ENCODE measurements at regions not wholly inside any gene's neighbourhood (a gene's known extent, or its start where the extent isn't known, plus 50 kb on each side); places are given as distances from the start of the nearest gene placed in this dataset.

GRCh38 chr2:118604371-118604770, 243.1 kb downstream of the EN1 start:
- TF ChIP-seq CTCF (conservative IDR thresholded peaks at IDR 0.05; ENCODE audit: low read depth) = no peak
- ChIA-PET CTCF (interaction anchor here (0.6 to 0.7 kb wide), 2 partner anchors 58 to 225 kb away, joined by 3 read pairs; no protein-coding TSS in a partner anchor), POLR2A (ENCODE audit: low non-redundant PET) (no interaction called here)
- no peak for DNase-seq (ENCODE audit: low spot score)
- H3K27ac ChIP-seq = no peak overlapping the region

- TF ChIP-seq CTCF (conservative IDR thresholded peaks at IDR 0.05; ENCODE audit: low read depth) = no peak
- CTCF ChIA-PET = interaction anchor here (0.6 kb wide), 1 partner anchor 251 kb away, joined by 3 read pairs; no protein-coding TSS in a partner anchor
- POLR2A ChIA-PET (ENCODE audit: low non-redundant PET) = no interaction called here
- DNase-seq (ENCODE audit: low spot score) = no peak
- no peak overlapping the region for H3K27ac ChIP-seq
Observed at GRCh38 chr2:118599141-118599540, 248.3 kb downstream of the EN1 start.

GRCh38 chr2:118596620-118597019, 250.8 kb downstream of the EN1 start:
- DNase-seq (ENCODE audit: low spot score) = no peak
- ChIA-PET CTCF (no interaction called here), POLR2A (ENCODE audit: low non-redundant PET) (no interaction called here)
- no peak overlapping the region for H3K27ac ChIP-seq
- TF ChIP-seq CTCF (conservative IDR thresholded peaks at IDR 0.05; ENCODE audit: low read depth) = no peak

- CTCF ChIA-PET = no interaction called here
- no peak overlapping the region for H3K27ac ChIP-seq
- TF ChIP-seq CTCF (conservative IDR thresholded peaks at IDR 0.05; ENCODE audit: low read depth) = no peak
- POLR2A ChIA-PET (ENCODE audit: low non-redundant PET) = no interaction called here
- DNase-seq (ENCODE audit: low spot score) = no peak
Observed at GRCh38 chr2:118593257-118593656, 254.2 kb downstream of the EN1 start.

GRCh38 chr2:118591223-118591622, 256.2 kb downstream of the EN1 start:
- TF ChIP-seq CTCF (conservative IDR thresholded peaks at IDR 0.05; ENCODE audit: low read depth) = no peak
- ChIA-PET POLR2A (ENCODE audit: low non-redundant PET) (no interaction called here), CTCF (no interaction called here)

GRCh38 chr2:118589721-118590120, 257.7 kb downstream of the EN1 start:
- H3K27ac ChIP-seq = no peak overlapping the region
- ChIA-PET POLR2A (ENCODE audit: low non-redundant PET) (no interaction called here), CTCF (no interaction called here)
- no peak for DNase-seq (ENCODE audit: low spot score)
- TF ChIP-seq CTCF (conservative IDR thresholded peaks at IDR 0.05; ENCODE audit: low read depth) = no peak

More at GRCh38 chr2:118591223-118591622, 256.2 kb downstream of the EN1 start:
- no peak overlapping the region for H3K27ac ChIP-seq
- DNase-seq (ENCODE audit: low spot score) = no peak

GRCh38 chr2:118588850-118589249, 258.6 kb downstream of the EN1 start:
- H3K27ac ChIP-seq = no peak overlapping the region
- ChIA-PET POLR2A (ENCODE audit: low non-redundant PET) (no interaction called here), CTCF (no interaction called here)
- DNase-seq (ENCODE audit: low spot score) = no peak
- no peak for TF ChIP-seq CTCF (conservative IDR thresholded peaks at IDR 0.05; ENCODE audit: low read depth)

Measured in RWPE1 (cell line).